Progenitor cell of endocrine pancreas (in vitro differentiated cells): ENCODE measurements at regions not wholly inside any gene's neighbourhood (a gene's known extent, or its start where the extent isn't known, plus 50 kb on each side); places are given as distances from the start of the nearest gene placed in this dataset.

ENCODE experiments used
- DNase-seq: peaks from one replicate; pipeline ENCODE4 v3.0.0; 2021; ENCODE audit warnings: low spot score; ENCODE audit not compliant: unreplicated experiment
- H3K27ac Mint-ChIP-seq: 2 replicates; pipeline ENCODE4 v1.8.0; 2021; ENCODE audit warnings: mild to moderate bottlenecking, moderate library complexity, mixed read lengths
- H3K27me3 Mint-ChIP-seq: 2 replicates; pipeline ENCODE4 v1.8.0; 2021; ENCODE audit warnings: mixed read lengths
- H3K36me3 Mint-ChIP-seq: 2 replicates; pipeline ENCODE4 v1.8.0; 2022; ENCODE audit warnings: mixed read lengths; ENCODE audit not compliant: insufficient read depth
- H3K4me1 Mint-ChIP-seq: 2 replicates; pipeline ENCODE4 v1.8.0; 2021; ENCODE audit warnings: low read depth, mixed read lengths
- H3K4me3 Mint-ChIP-seq: 2 replicates; pipeline ENCODE4 v1.8.0; 2021; ENCODE audit warnings: low read depth, mild to moderate bottlenecking, moderate library complexity, mixed read lengths
- H3K9me3 Mint-ChIP-seq: 2 replicates; pipeline ENCODE4 v1.8.0; 2021; ENCODE audit warnings: low read depth, mixed read lengths
- CTCF ChIP-seq: fragments of 200-600 bp; sonication (generic); IDR thresholded peaks from one replicate; pipeline ENCODE4 v1.5.0; 2021; ENCODE audit warnings: antibody characterized with exemption, mild to moderate bottlenecking; ENCODE audit not compliant: unreplicated experiment

DNA sequence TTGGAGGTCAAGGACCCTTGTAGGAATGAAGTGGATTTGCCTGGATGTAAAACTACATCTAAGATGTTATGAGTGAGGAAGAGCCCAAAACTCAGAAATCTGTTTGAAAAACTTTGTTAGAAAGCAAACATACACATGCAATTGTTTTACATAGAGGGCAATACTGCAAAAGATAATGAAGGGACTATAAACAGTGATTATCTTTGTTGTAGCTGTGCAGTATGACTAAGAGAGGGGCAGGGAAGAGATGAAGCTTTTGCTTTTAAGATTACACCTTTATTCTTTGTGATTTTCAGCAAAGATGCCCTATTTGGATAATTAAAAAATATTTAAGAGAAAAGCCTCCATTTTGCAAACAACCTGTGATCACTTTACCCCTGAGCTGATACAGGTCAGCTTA is 839.9 kb upstream of the RBFOX1 start:
- Mint-ChIP-seq H3K27ac (no peak overlapping the region), H3K27me3 (no peaks in the 10 kb centered on the region), H3K36me3 (no peaks in the 10 kb centered on the region), H3K4me1 (no peaks in the 10 kb centered on the region), H3K4me3 (no peak overlapping the region), H3K9me3 (no peaks in the 10 kb centered on the region)
- no peak for DNase-seq
- no peak for TF ChIP-seq CTCF

- TF ChIP-seq CTCF = no peak
- H3K9me3 Mint-ChIP-seq = no peaks in the 10 kb centered on the region
- peaks cover 3% of the 10 kb centered on the region for H3K4me1 Mint-ChIP-seq
- peaks cover 48% of the 10 kb centered on the region for H3K27me3 Mint-ChIP-seq
- no peak for DNase-seq
- H3K36me3 Mint-ChIP-seq = no peaks in the 10 kb centered on the region
- no peak overlapping the region for H3K27ac Mint-ChIP-seq
- no peak overlapping the region for H3K4me3 Mint-ChIP-seq
Observed at GRCh38 chr16:6484935-6485334, 847.7 kb upstream of the RBFOX1 start.

GRCh38 chr16:6484081-6484480 is 848.6 kb upstream of the RBFOX1 start:
- no peak overlapping the region for H3K4me3 Mint-ChIP-seq
- no peak overlapping the region for H3K27ac Mint-ChIP-seq
- no peaks in the 10 kb centered on the region for H3K36me3 Mint-ChIP-seq
- peaks cover 3% of the 10 kb centered on the region for H3K4me1 Mint-ChIP-seq
- H3K9me3 Mint-ChIP-seq = no peaks in the 10 kb centered on the region
- no peak for DNase-seq
- TF ChIP-seq CTCF = no peak
- peaks cover 48% of the 10 kb centered on the region for H3K27me3 Mint-ChIP-seq

DNA sequence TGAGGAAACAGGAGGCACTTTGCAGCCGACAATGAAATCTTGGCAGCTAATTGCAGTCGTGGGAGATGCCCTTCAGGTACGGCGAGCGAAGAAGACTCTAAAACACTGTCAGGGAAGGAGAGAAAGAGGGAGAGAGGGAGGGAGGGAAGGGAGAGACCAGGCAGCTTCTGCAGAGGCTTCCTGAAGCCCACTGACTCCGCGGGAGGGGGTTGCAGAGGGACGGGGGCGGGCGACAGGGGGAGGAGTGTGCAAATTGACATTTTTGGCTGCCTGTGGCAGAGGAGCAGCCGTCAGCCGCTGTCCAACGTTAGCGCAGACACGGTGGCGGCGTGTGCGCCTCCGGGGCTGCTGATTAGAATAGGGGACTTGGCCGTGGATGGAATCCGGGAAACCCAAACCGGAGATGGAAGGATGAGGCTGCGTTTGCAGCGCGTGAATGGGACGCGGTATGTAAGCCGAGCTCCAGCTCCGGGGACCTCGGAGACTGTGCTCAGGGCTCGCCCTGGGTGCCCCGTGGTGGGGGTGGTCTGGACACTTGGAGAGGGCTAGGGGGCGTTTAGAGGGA is 849.1 kb upstream of the RBFOX1 start:
- peaks cover 48% of the 10 kb centered on the region for H3K27me3 Mint-ChIP-seq
- H3K9me3 Mint-ChIP-seq = no peaks in the 10 kb centered on the region
- no peak overlapping the region for H3K27ac Mint-ChIP-seq
- H3K4me1 Mint-ChIP-seq = peaks cover 3% of the 10 kb centered on the region
- no peak for TF ChIP-seq CTCF
- no peaks in the 10 kb centered on the region for H3K36me3 Mint-ChIP-seq
- H3K4me3 Mint-ChIP-seq = no peak overlapping the region
- no peak for DNase-seq

GRCh38 chr16:6482696-6483468 is 849.8 kb upstream of the RBFOX1 start:
- H3K27ac Mint-ChIP-seq = no peak overlapping the region
- no peaks in the 10 kb centered on the region for H3K36me3 Mint-ChIP-seq
- H3K4me3 Mint-ChIP-seq = no peak overlapping the region
- peaks cover under 1% of the 10 kb centered on the region for H3K9me3 Mint-ChIP-seq
- peaks cover 3% of the 10 kb centered on the region for H3K4me1 Mint-ChIP-seq
- no peak for TF ChIP-seq CTCF
- DNase-seq = no peak
- peaks cover 48% of the 10 kb centered on the region for H3K27me3 Mint-ChIP-seq
